ENCODE measurements at regions not wholly inside any gene's neighbourhood (a gene's known extent, or its start where the extent isn't known, plus 50 kb on each side); places are given as distances from the start of the nearest gene placed in this dataset.

GRCh38 chr14:80127466-80127865 is 83.8 kb downstream of the DIO2 start:
- Histone ChIP-seq H3K4me1 (peaks cover 6 to 8% of the 10 kb centered on the region in 2 donors), H3K4me3 (replicated peaks in 1 of 3) (no peak overlapping the region), H3K27me3 (no peaks in the 10 kb centered on the region), H3K9me3 (no peaks in the 10 kb centered on the region), H3K36me3 (no peaks in the 10 kb centered on the region), H3K27ac (peak overlapping the region; percentile 52 to 91 (median 84))
- TF ChIP-seq CTCF (IDR thresholded peaks at IDR 0.05) (no peak), POLR2A (IDR thresholded peaks at IDR 0.05) (no peak)
- DNase-seq = peak; percentile 77 to 79
- intact Hi-C loops (cut with DNase I) = no loop called here

- no peak for DNase-seq
- Histone ChIP-seq H3K4me1 (peaks cover 6 to 12% of the 10 kb centered on the region in 2 donors), H3K27ac (no peak overlapping the region), H3K4me3 (replicated peaks in 1 of 3) (no peak overlapping the region), H3K36me3 (no peaks in the 10 kb centered on the region), H3K27me3 (no peaks in the 10 kb centered on the region), H3K9me3 (no peaks in the 10 kb centered on the region)
- TF ChIP-seq POLR2A (IDR thresholded peaks at IDR 0.05) (no peak), CTCF (IDR thresholded peaks at IDR 0.05) (no peak)
- intact Hi-C loops (cut with DNase I) = no loop called here
- 87 to 99% methylated on average over 3 of the region's 3 CpGs for WGBS, 2 donors
Observed at GRCh38 chr14:80124794-80125193, 86.5 kb downstream of the DIO2 start.

- H3K9me3 ChIP-seq = no peaks in the 10 kb centered on the region
- no peaks in the 10 kb centered on the region for H3K36me3 ChIP-seq
- intact Hi-C loops (cut with DNase I) = no loop called here
- no peak overlapping the region for H3K27ac ChIP-seq
- no peaks in the 10 kb centered on the region for H3K27me3 ChIP-seq
- peaks cover 6 to 16% of the 10 kb centered on the region in 2 donors for H3K4me1 ChIP-seq
- DNase-seq = peak; percentile 59 to 71
- 18 to 33% methylated on average over 1 of the region's 1 CpG for WGBS, 2 donors
- no peak for TF ChIP-seq CTCF (IDR thresholded peaks at IDR 0.05)
- no peak overlapping the region for H3K4me3 ChIP-seq (replicated peaks in 1 of 3)
Observed at GRCh38 chr14:80117876-80118275, 93.4 kb downstream of the DIO2 start.

GRCh38 chr14:80116157-80116556 is 95.1 kb downstream of the DIO2 start:
- intact Hi-C loops (cut with DNase I) = no loop called here
- 70 to 75% methylated on average over 2 of the region's 2 CpGs for WGBS, 2 donors
- TF ChIP-seq POLR2A (IDR thresholded peaks at IDR 0.05) = no peak
- TF ChIP-seq CTCF (IDR thresholded peaks at IDR 0.05) = no peak
- Histone ChIP-seq H3K27me3 (no peaks in the 10 kb centered on the region), H3K27ac (no peak overlapping the region), H3K9me3 (no peaks in the 10 kb centered on the region), H3K36me3 (no peaks in the 10 kb centered on the region), H3K4me3 (replicated peaks in 1 of 3) (no peak overlapping the region), H3K4me1 (peaks cover 6 to 16% of the 10 kb centered on the region in 2 donors)
- no peak for DNase-seq

GRCh38 chr14:80110721-80111120 is 100.6 kb downstream of the DIO2 start:
- no peak for TF ChIP-seq CTCF (IDR thresholded peaks at IDR 0.05)
- TF ChIP-seq POLR2A (IDR thresholded peaks at IDR 0.05) = no peak
- H3K4me3 ChIP-seq (replicated peaks in 1 of 3) = no peak overlapping the region

More at GRCh38 chr14:80110721-80111120, 100.6 kb downstream of the DIO2 start:
- H3K36me3 ChIP-seq = no peaks in the 10 kb centered on the region
- H3K9me3 ChIP-seq = no peaks in the 10 kb centered on the region
- DNase-seq = no peak
- 83 to 84% methylated on average over 6 of the region's 6 CpGs for WGBS, 2 donors
- no peaks in the 10 kb centered on the region for H3K27me3 ChIP-seq
- H3K27ac ChIP-seq = no peak overlapping the region
- intact Hi-C loops (cut with DNase I) = no loop called here
- H3K4me1 ChIP-seq = no peaks in the 10 kb centered on the region
